GM12865 (cell line): ENCODE measurements at regions not wholly inside any gene's neighbourhood (a gene's known extent, or its start where the extent isn't known, plus 50 kb on each side); places are given as distances from the start of the nearest gene placed in this dataset.

Experiments used
- DNase-seq: peaks from one replicate; pipeline ENCODE4 v3.0.0; 2010; ENCODE audit warnings: low read depth
- H3K4me3 ChIP-seq: 2 replicates; pipeline ENCODE4 v1.5.1; 2011; ENCODE audit warnings: mild to moderate bottlenecking, low read depth, low read length, control low read depth
- CTCF ChIP-seq: IDR thresholded peaks from 2 replicates; pipeline ENCODE4 v1.5.1; 2011; ENCODE audit warnings: low read length, control low read depth, low read depth, inconsistent platforms; ENCODE audit not compliant: insufficient read depth; ENCODE audit errors: missing control alignments

GRCh38 chr13:105273665-105274222 lies 1261.7 kb downstream of the EFNB2 start:
- H3K4me3 ChIP-seq = no peak overlapping the region
- no peak for DNase-seq
- TF ChIP-seq CTCF = no peak

- TF ChIP-seq CTCF = no peak
- no peak overlapping the region for H3K4me3 ChIP-seq
- DNase-seq = peak; percentile 4
These were observed 1262.5 kb downstream of the EFNB2 start for GRCh38 chr13:105272660-105273631.

- TF ChIP-seq CTCF = no peak
- no peak for DNase-seq
- no peak overlapping the region for H3K4me3 ChIP-seq
These were observed 1268.8 kb downstream of the EFNB2 start for GRCh38 chr13:105266615-105267014.

GRCh38 chr13:105262579-105262978 lies 1272.9 kb downstream of the EFNB2 start:
- no peak overlapping the region for H3K4me3 ChIP-seq
- no peak for DNase-seq
- no peak for TF ChIP-seq CTCF

GRCh38 chr13:105259426-105259825 lies 1276.0 kb downstream of the EFNB2 start:
- no peak overlapping the region for H3K4me3 ChIP-seq
- no peak for DNase-seq
- no peak for TF ChIP-seq CTCF

GRCh38 chr13:105255472-105255871 lies 1280.0 kb downstream of the EFNB2 start:
- no peak overlapping the region for H3K4me3 ChIP-seq
- DNase-seq = no peak
- no peak for TF ChIP-seq CTCF
